ENCODE measurements at regions not wholly inside any gene's neighbourhood (a gene's known extent, or its start where the extent isn't known, plus 50 kb on each side); places are given as distances from the start of the nearest gene placed in this dataset.

DNA sequence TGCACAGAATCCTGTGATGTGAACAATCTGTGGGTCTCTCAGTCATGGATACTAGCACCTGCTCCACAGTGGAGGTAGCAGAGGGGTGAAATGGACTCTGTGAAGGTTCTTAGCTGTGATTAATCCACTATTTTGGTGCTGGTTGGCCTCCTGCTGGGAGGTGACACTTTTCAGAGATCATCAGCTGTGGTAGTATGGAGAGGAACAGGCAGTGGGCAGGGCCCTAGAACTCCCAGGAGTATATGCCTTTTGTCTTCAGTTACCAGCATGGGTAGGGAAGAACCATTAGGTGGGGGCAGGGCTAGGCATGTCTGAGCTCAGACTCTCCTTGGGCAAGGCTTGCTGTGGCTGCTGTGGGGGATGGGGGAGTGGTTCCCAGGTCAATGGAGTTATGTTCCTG is 54.0 kb upstream of the KCNJ15 start:
- H3K4me2 ChIP-seq (ENCODE audit: low read depth, low read length), result no peak overlapping the region
- H3K27me3 ChIP-seq (replicated peaks; ENCODE audit: insufficient read depth, low read length), result no peaks in the 10 kb centered on the region
- H3F3A ChIP-seq (ENCODE audit: insufficient read depth, low read length), result no peaks in the 10 kb centered on the region
- H3K9me2 ChIP-seq (replicated peaks; ENCODE audit: insufficient read depth, low read length), result no peaks in the 10 kb centered on the region
- no peak overlapping the region for H3K4me3 ChIP-seq (ENCODE audit: low read length)
- H3K9ac ChIP-seq (ENCODE audit: low read length), result no peak overlapping the region
- no peaks in the 10 kb centered on the region for H3K36me3 ChIP-seq (replicated peaks; ENCODE audit: insufficient read depth, low read length)
- TF ChIP-seq, protein P1, sequence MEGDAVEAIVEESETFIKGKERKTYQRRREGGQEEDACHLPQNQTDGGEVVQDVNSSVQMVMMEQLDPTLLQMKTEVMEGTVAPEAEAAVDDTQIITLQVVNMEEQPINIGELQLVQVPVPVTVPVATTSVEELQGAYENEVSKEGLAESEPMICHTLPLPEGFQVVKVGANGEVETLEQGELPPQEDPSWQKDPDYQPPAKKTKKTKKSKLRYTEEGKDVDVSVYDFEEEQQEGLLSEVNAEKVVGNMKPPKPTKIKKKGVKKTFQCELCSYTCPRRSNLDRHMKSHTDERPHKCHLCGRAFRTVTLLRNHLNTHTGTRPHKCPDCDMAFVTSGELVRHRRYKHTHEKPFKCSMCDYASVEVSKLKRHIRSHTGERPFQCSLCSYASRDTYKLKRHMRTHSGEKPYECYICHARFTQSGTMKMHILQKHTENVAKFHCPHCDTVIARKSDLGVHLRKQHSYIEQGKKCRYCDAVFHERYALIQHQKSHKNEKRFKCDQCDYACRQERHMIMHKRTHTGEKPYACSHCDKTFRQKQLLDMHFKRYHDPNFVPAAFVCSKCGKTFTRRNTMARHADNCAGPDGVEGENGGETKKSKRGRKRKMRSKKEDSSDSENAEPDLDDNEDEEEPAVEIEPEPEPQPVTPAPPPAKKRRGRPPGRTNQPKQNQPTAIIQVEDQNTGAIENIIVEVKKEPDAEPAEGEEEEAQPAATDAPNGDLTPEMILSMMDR (IDR thresholded peaks at IDR 0.05; ENCODE audit: low read length), result no peak
- no peak overlapping the region for H3K27ac ChIP-seq (ENCODE audit: low read length)
- no peaks in the 10 kb centered on the region for H3K4me1 ChIP-seq (ENCODE audit: low read length)
- no peak overlapping the region for H2AFZ ChIP-seq (ENCODE audit: low read length)
- DNase-seq, result no peak
- no peaks in the 10 kb centered on the region for H3K9me3 ChIP-seq (replicated peaks; ENCODE audit: insufficient read depth, low read length)
- no peaks in the 10 kb centered on the region for H3K79me2 ChIP-seq (ENCODE audit: low read length)
- no peaks in the 10 kb centered on the region for H4K20me1 ChIP-seq (ENCODE audit: insufficient read depth, low read length)

- H3K9me3 ChIP-seq (replicated peaks; ENCODE audit: insufficient read depth, low read length), result no peaks in the 10 kb centered on the region
- no peak overlapping the region for H3K4me3 ChIP-seq (ENCODE audit: low read length)
- no peak overlapping the region for H2AFZ ChIP-seq (ENCODE audit: low read length)
- H3K27ac ChIP-seq (ENCODE audit: low read length), result no peak overlapping the region
- H3F3A ChIP-seq (ENCODE audit: insufficient read depth, low read length), result no peaks in the 10 kb centered on the region
- TF ChIP-seq EZH2 (optimal IDR thresholded peaks at IDR 0.05; ENCODE audit: low read depth, low read length), result no peak
- TF ChIP-seq EZH2phosphoT487 (IDR thresholded peaks at IDR 0.05; ENCODE audit: low read length), result no peak
- TF ChIP-seq, protein P1 (IDR thresholded peaks at IDR 0.05; ENCODE audit: low read length), result no peak
- no peak overlapping the region for H3K4me2 ChIP-seq (ENCODE audit: low read depth, low read length)
- H4K20me1 ChIP-seq (ENCODE audit: insufficient read depth, low read length), result no peaks in the 10 kb centered on the region
- H3K4me1 ChIP-seq (ENCODE audit: low read length), result no peaks in the 10 kb centered on the region
- no peaks in the 10 kb centered on the region for H3K27me3 ChIP-seq (replicated peaks; ENCODE audit: insufficient read depth, low read length)
- no peaks in the 10 kb centered on the region for H3K9me2 ChIP-seq (replicated peaks; ENCODE audit: insufficient read depth, low read length)
- H3K36me3 ChIP-seq (replicated peaks; ENCODE audit: insufficient read depth, low read length), result no peaks in the 10 kb centered on the region
- DNase-seq, result no peak
- no peak overlapping the region for H3K9ac ChIP-seq (ENCODE audit: low read length)
- H3K79me2 ChIP-seq (ENCODE audit: low read length), result no peaks in the 10 kb centered on the region
Observed at GRCh38 chr21:38203229-38203628, 53.6 kb upstream of the KCNJ15 start.

DNA sequence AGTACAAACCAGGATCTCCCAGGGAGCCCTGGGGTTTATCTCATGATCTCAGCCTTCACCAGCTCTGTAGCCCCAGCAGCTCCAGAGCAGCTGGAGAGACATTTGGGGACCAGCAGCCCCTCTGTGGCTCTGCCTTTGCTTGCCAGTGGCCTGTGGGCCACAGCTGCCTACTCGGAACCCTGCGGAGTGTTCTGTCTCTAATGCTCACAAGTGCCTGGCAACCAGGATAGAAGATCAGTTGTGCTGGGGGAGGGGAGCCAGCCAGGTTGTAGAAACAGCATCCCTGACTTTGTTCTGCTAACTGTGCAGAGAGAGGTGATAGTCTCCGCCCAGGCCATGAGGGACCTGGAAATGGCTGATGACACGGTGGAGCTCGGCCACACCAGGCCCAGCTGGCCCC is 50.9 kb upstream of the KCNJ15 start:
- no peak for TF ChIP-seq EZH2phosphoT487 (IDR thresholded peaks at IDR 0.05; ENCODE audit: low read length)
- TF ChIP-seq, protein P1 (IDR thresholded peaks at IDR 0.05; ENCODE audit: low read length), result no peak
- no peak for TF ChIP-seq EZH2 (optimal IDR thresholded peaks at IDR 0.05; ENCODE audit: low read depth, low read length)
- Histone ChIP-seq H3K4me1 (ENCODE audit: low read length) (no peaks in the 10 kb centered on the region), H3K27me3 (replicated peaks; ENCODE audit: insufficient read depth, low read length) (no peaks in the 10 kb centered on the region), H2AFZ (ENCODE audit: low read length) (no peak overlapping the region), H3K36me3 (replicated peaks; ENCODE audit: insufficient read depth, low read length) (no peaks in the 10 kb centered on the region), H3K27ac (ENCODE audit: low read length) (no peak overlapping the region), H3F3A (ENCODE audit: insufficient read depth, low read length) (no peaks in the 10 kb centered on the region), H4K20me1 (ENCODE audit: insufficient read depth, low read length) (no peaks in the 10 kb centered on the region), H3K9me3 (replicated peaks; ENCODE audit: insufficient read depth, low read length) (no peaks in the 10 kb centered on the region), H3K4me2 (ENCODE audit: low read depth, low read length) (no peak overlapping the region), H3K9ac (ENCODE audit: low read length) (no peak overlapping the region), H3K79me2 (ENCODE audit: low read length) (no peaks in the 10 kb centered on the region), H3K4me3 (ENCODE audit: low read length) (no peak overlapping the region), H3K9me2 (replicated peaks; ENCODE audit: insufficient read depth, low read length) (no peaks in the 10 kb centered on the region)
- no peak for DNase-seq
